ENCODE measurements at regions not wholly inside any gene's neighbourhood (a gene's known extent, or its start where the extent isn't known, plus 50 kb on each side); places are given as distances from the start of the nearest gene placed in this dataset.
"Not testable (repeated sequence)": the region's sequence is repeated elsewhere in the genome, so short reads cannot be mapped to it uniquely, and the experiment has no call there.

GRCh38 chr20:30164389-30164788 lies 1093.1 kb upstream of the DEFB115 start:
- not testable (repeated sequence) for ATAC-seq (ENCODE audit: low FRiP score); DNase-seq (ENCODE audit: low spot score)

GRCh38 chr20:30167540-30167939 lies 1089.9 kb upstream of the DEFB115 start:
- DNase-seq (ENCODE audit: low spot score) = no peak
- ATAC-seq (ENCODE audit: low FRiP score) = no peak
- no peak for TF ChIP-seq CTCF (IDR thresholded peaks at IDR 0.05)

DNA sequence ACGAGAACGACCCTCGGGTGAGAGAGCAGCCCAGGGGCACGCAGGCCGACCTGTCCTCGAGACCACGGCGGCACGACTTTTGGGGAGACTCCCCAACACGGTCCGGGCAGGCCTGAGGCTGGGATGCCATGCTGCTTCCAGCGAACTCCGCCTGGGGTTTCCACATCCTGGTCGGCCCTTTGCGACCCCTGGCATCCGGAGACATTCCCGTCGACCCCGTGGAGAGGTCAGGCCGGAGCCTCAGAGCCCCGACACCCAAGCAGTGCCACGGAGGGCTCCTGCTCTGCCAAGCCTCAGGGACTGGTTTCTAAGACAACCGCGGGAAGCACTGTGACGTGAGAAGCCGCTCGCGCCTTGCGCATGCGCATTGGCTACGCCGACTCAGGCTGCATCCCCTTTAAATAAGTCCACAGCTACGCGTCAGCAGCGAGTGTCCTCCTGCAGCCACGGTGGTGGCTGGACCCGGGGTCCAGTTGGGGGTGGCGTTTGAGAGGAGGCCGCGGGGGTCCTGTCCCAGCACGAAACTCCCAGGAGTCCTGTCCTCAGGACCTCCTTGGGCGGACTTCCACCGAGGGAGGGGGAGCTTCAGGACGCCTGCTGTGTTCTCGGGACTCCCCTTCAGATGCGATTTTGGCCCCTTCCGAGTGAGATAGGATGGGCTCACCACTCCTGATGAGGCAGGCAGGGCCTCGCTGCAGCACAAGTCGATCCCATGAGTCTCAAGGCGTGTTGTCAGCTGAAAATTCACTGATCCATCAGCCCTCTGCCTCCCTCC lies 1089.3 kb upstream of the DEFB115 start:
- ATAC-seq (ENCODE audit: low FRiP score) (no peak), DNase-seq (ENCODE audit: low spot score) (no peak)
- TF ChIP-seq CTCF (IDR thresholded peaks at IDR 0.05) = no peak

- no peak for TF ChIP-seq CTCF (IDR thresholded peaks at IDR 0.05)
- DNase-seq (ENCODE audit: low spot score) (no peak), ATAC-seq (ENCODE audit: low FRiP score) (no peak)
Measured at GRCh38 chr20:30168800-30169138, 1088.7 kb upstream of the DEFB115 start.

DNA sequence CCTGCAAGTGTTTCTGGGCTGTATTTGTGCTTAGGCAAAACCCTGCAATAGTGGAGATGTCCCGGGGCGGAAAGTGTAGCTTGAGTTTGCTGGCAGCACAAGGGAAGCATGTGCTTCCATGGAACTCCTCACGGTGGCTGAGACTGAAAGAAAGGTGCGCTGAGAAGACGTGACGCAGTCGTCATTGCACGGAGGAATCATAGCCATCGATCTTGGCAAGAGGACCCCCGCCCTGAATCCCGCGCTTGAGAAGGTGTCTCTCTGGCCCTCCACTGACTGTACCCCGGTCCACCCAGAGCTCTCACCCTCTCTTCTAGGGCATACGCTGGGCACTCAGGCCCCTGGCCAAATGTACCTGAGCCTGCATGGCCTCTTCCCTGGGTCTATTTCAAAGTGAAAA lies 1081.8 kb upstream of the DEFB115 start:
- ATAC-seq (ENCODE audit: low FRiP score) = no peak
- TF ChIP-seq CTCF (IDR thresholded peaks at IDR 0.05) = no peak
- DNase-seq (ENCODE audit: low spot score) = no peak

- DNase-seq (ENCODE audit: low spot score); ATAC-seq (ENCODE audit: low FRiP score): not testable (repeated sequence)
Measured at GRCh38 chr20:30183124-30183523, 1074.3 kb upstream of the DEFB115 start.

DNA sequence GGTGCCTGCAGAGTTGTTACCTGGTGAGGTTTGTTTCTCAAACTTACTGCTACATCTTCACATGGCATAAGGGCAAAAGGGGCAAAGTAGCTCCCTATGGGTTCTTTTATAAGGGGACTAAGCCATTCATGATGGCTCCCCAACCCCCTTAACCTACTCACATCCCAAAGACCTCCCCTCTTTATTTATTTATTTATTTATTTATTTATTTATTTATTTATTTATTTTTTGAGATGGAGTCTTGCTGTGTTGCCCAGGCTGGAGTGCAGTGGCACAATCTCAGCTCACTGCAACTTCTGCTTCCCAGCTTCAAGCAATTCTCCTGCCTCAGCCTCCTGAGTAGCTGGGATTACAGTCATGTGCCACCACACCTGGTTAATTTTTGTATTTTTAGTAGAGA lies 1065.7 kb upstream of the DEFB115 start:
- ATAC-seq (ENCODE audit: low FRiP score); DNase-seq (ENCODE audit: low spot score): not testable (repeated sequence)

DNA sequence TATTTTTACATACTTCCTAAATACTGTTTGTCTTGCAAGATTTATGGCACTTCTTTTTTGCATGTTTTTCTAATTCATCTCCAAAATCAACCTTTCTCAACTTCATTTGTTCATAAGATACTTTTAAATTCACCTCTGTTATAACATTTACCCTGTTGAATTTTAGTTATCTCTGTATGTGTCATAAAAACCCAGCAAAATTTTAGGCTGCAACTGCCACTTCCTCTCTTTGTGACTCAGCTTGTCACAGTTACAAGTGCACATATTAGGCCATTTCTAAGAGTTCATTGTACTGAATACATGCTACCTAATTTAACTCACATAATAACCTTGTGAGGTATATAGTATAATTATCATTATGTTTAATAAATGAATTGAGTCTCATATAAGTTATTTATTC lies 1023.0 kb upstream of the DEFB115 start:
- not testable (repeated sequence) for DNase-seq (ENCODE audit: low spot score); ATAC-seq (ENCODE audit: low FRiP score)

GRCh38 chr20:30275073-30275472 lies 982.4 kb upstream of the DEFB115 start:
- not testable (repeated sequence) for ATAC-seq (ENCODE audit: low FRiP score)

GRCh38 chr20:30281584-30282197 lies 975.8 kb upstream of the DEFB115 start:
- no peak for DNase-seq (ENCODE audit: low spot score)
- no peak for TF ChIP-seq CTCF (IDR thresholded peaks at IDR 0.05)
- no peak for ATAC-seq (ENCODE audit: low FRiP score)

More at GRCh38 chr20:30275073-30275472, 982.4 kb upstream of the DEFB115 start:
- not testable (repeated sequence) for DNase-seq (ENCODE audit: low spot score)

GRCh38 chr20:30283476-30284280 lies 973.8 kb upstream of the DEFB115 start:
- DNase-seq (ENCODE audit: low spot score); ATAC-seq (ENCODE audit: low FRiP score): not testable (repeated sequence)

Measured in omental fat pad (tissue), 3 donors.